Sigmoid colon (tissue), 6 donors: ENCODE measurements at regions not wholly inside any gene's neighbourhood (a gene's known extent, or its start where the extent isn't known, plus 50 kb on each side); places are given as distances from the start of the nearest gene placed in this dataset.

ENCODE experiments used
- DNase-seq: peaks from one replicate; pipeline ENCODE4 v3.0.0-alpha.2; 2019
- H3K27ac ChIP-seq, 4 donors: fragments of 200-600 bp; sonication (generic); one replicate each; pipeline ENCODE4 v1.5.1; 2016 to 2019; ENCODE audit warnings: mild to moderate bottlenecking in 1 of 4
- H3K27me3 ChIP-seq, 3 donors: fragments of 200-600 bp; sonication (generic); one replicate each; pipeline ENCODE4 v1.5.1; 2019; ENCODE audit warnings: mild to moderate bottlenecking in 1 of 3
- H3K36me3 ChIP-seq, 4 donors: fragments of 200-600 bp; sonication (generic); one replicate each; pipeline ENCODE4 v1.5.1; 2016 to 2019
- H3K4me1 ChIP-seq, 4 donors: fragments of 200-600 bp; sonication (generic); one replicate each; pipeline ENCODE4 v1.5.1; 2017 to 2019
- H3K4me3 ChIP-seq, 4 donors: fragments of 200-600 bp; sonication (generic); one replicate each; pipeline ENCODE4 v1.5.1; 2017 to 2019; ENCODE audit warnings: mild to moderate bottlenecking in 2 of 4, moderate library complexity in 1 of 4
- H3K9me3 ChIP-seq, 4 donors: fragments of 200-600 bp in 3 of 4; sonication (generic) in 3 of 4; one replicate each; pipeline versions ENCODE4 v1.5.1 to v1.6.1; 2013 to 2019
- EP300 ChIP-seq, 4 donors: sonication (generic); formaldehyde crosslinking; IDR thresholded peaks; one replicate each; pipeline ENCODE4 v1.6.1; 2017; ENCODE audit warnings: antibody characterized with exemption in 4 of 4
- POLR2A ChIP-seq, 2 donors: fragments of 450-650 bp; IDR thresholded peaks; one replicate each; pipeline ENCODE4 v1.6.1; 2016; ENCODE audit warnings: antibody characterized with exemption in 2 of 2, mild to moderate bottlenecking in 2 of 2, moderate library complexity in 2 of 2
- POLR2AphosphoS5 ChIP-seq, 4 donors: sonication (generic); formaldehyde crosslinking; IDR thresholded peaks; one replicate each; pipeline ENCODE4 v1.6.1; 2017; ENCODE audit warnings: antibody characterized with exemption in 4 of 4
- WGBS, 2 donors: extraction: QIAGEN DNeasy Blood & Tissue Kit; methylation state at CpG; one replicate each; pipeline ENCODE4 v1.1.7; 2013; 5-methylcytosine and 5-hydroxymethylcytosine counted together
- intact Hi-C: fragments of 100-400 bp; cut with DNase I; formaldehyde crosslinking; loops from one replicate; pipeline ENCODE4 v1.15.1; 2023
- TF ChIP-seq, protein P1 (sequence below), 4 experiments: fragments of 450-650 bp in 3 of 4; fragments of 200-600 bp in 1 of 4; IDR thresholded peaks; one replicate each; pipeline ENCODE4 v1.5.1; 2016 to 2019; ENCODE audit warnings: antibody characterized with exemption in 4 of 4, mild to moderate bottlenecking in 3 of 4, moderate library complexity in 2 of 4
- donor health status: healthy with polysubstance abuse.
- donor health status: healthy.

DNA sequence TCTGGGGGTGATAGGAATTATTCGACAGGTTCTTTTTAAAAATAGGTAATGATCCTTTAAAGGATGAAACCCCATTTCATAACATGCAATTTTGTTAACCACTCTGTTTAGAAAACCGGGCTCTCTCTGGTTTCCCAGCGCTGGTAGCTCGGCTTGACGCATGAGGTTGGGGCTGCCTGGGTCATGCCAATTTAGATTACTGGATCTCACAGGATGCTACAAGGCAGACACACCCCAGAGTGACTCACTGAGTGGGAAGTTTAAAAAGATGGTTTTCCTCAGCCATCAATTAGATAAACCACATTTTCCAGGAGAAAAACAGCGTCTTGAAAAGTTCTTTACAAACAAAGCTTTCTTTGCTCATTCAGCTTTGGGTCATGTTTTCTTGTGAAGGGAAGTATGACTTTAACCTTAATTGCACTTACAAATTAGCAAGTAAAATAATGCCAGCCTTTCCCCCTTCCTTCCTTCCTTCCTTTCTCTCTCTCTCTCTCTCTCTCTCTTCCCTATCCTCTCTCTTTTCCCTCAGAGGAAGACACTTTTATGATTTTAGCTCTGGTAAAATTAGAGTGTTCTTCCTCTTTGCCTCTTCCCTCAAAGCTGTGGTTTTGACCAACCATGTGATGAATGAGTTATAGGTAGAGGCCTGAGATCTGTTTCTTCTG, 99.8 kb downstream of the EPDR1 start:
- Histone ChIP-seq H3K9me3 (no peaks in the 10 kb centered on the region), H3K4me1 (no peaks in the 10 kb centered on the region), H3K36me3 (no peaks in the 10 kb centered on the region), H3K4me3 (no peak overlapping the region), H3K27ac (no peak overlapping the region), H3K27me3 (no peaks in the 10 kb centered on the region)
- no peak for DNase-seq
- intact Hi-C loops = no loop called here
- TF ChIP-seq, protein P1, sequence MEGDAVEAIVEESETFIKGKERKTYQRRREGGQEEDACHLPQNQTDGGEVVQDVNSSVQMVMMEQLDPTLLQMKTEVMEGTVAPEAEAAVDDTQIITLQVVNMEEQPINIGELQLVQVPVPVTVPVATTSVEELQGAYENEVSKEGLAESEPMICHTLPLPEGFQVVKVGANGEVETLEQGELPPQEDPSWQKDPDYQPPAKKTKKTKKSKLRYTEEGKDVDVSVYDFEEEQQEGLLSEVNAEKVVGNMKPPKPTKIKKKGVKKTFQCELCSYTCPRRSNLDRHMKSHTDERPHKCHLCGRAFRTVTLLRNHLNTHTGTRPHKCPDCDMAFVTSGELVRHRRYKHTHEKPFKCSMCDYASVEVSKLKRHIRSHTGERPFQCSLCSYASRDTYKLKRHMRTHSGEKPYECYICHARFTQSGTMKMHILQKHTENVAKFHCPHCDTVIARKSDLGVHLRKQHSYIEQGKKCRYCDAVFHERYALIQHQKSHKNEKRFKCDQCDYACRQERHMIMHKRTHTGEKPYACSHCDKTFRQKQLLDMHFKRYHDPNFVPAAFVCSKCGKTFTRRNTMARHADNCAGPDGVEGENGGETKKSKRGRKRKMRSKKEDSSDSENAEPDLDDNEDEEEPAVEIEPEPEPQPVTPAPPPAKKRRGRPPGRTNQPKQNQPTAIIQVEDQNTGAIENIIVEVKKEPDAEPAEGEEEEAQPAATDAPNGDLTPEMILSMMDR (IDR thresholded peaks at IDR 0.05) = no peak
- TF ChIP-seq POLR2AphosphoS5 (IDR thresholded peaks at IDR 0.05) (no peak), EP300 (IDR thresholded peaks at IDR 0.05) (no peak), POLR2A (IDR thresholded peaks at IDR 0.05) (no peak)
- 80 to 85% methylated on average over 6 of the region's 6 CpGs for WGBS, 2 donors

DNA sequence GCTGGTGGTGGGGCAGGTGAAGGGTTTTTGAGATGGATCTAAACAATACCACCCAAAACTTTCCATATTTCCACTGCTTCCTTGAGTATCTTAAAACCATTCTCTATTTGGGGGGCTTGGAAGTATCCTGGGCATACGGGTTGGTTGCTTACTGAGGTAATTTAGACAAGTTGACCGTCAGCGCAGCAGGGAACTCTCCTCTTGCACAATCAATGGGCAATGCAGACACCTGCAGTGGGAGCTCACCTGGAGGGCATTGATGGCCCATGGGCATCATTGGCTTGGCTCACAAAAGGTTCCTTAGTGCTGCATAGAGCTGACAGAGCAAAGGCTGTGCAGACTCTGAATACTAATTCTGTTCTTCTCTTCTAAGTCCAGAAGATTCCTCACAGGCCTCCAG, 101.5 kb downstream of the EPDR1 start:
- H3K36me3 ChIP-seq = no peaks in the 10 kb centered on the region
- 93 to 95% methylated on average over 3 of the region's 3 CpGs for WGBS, 2 donors
- H3K27ac ChIP-seq = no peak overlapping the region
- no peaks in the 10 kb centered on the region for H3K9me3 ChIP-seq
- intact Hi-C loops = no loop called here
- H3K4me3 ChIP-seq = no peak overlapping the region
- H3K4me1 ChIP-seq = no peaks in the 10 kb centered on the region
- no peaks in the 10 kb centered on the region for H3K27me3 ChIP-seq
- no peak for DNase-seq
- TF ChIP-seq, protein P1 (IDR thresholded peaks at IDR 0.05) = no peak
- no peak for TF ChIP-seq POLR2AphosphoS5 (IDR thresholded peaks at IDR 0.05)
- TF ChIP-seq EP300 (IDR thresholded peaks at IDR 0.05) = no peak
- TF ChIP-seq POLR2A (IDR thresholded peaks at IDR 0.05) = no peak

DNA sequence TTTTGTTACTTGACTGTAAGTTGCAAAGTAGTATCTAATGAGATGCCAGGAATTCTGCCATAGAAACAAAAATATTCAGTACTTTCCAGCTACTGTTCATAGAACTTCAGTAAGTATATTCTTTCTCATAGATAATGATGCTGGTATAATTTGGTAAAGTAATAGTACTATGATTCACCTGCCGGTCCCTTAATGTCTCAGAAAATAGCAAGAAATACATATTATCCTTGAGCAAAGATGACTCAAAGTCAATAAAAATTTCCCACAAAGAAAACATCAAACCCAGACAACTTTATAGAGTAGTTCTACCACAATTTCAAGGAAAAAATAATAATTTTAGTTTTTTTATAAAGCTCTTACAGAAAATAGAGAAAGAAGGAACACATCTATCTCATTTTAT, 105.4 kb downstream of the EPDR1 start:
- no peaks in the 10 kb centered on the region for H3K4me1 ChIP-seq
- WGBS, 2 donors = 84 to 96% methylated on average over 1 of the region's 1 CpG

DNA sequence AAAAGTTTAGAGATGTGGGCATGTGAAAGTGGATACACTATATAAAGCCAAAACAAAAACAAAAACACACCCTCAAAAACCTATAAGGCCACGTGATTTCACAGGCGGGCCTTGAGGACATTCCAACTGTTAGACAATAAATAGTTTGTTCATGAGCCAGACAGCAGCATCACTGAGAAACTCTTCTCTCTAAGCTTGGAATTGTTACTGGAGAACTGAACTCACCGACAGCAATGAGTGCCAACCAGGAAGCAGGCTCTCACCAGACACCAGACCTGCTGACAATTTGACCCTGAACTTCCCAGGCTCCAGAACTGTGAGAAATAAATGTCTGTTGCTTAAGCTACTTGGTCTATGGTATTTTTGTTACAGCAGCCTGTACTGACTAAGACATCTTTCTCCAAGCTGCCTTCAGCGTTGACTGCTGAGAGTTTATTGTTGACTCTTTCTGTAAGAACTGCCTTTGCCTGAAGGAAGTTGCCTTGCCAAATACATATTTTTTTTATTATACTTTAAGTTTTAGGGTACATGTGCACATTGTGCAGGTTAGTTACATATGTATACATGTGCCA, 107.5 kb downstream of the EPDR1 start:
- Histone ChIP-seq H3K27ac (no peak overlapping the region), H3K36me3 (no peaks in the 10 kb centered on the region), H3K9me3 (no peaks in the 10 kb centered on the region), H3K4me3 (no peak overlapping the region), H3K4me1 (no peaks in the 10 kb centered on the region), H3K27me3 (no peaks in the 10 kb centered on the region)
- WGBS, 2 donors = 69 to 76% methylated on average over 4 of the region's 4 CpGs
- DNase-seq = no peak
- intact Hi-C loops = no loop called here
- TF ChIP-seq POLR2A (IDR thresholded peaks at IDR 0.05) = no peak
- TF ChIP-seq, protein P1 (IDR thresholded peaks at IDR 0.05) = no peak

More for the DNA sequence above, 105.4 kb downstream of the EPDR1 start:
- Histone ChIP-seq H3K9me3 (no peaks in the 10 kb centered on the region), H3K4me3 (no peak overlapping the region), H3K27ac (no peak overlapping the region), H3K36me3 (no peaks in the 10 kb centered on the region), H3K27me3 (no peaks in the 10 kb centered on the region)
- TF ChIP-seq POLR2AphosphoS5 (IDR thresholded peaks at IDR 0.05) (no peak), POLR2A (IDR thresholded peaks at IDR 0.05) (no peak), EP300 (IDR thresholded peaks at IDR 0.05) (no peak)
- TF ChIP-seq, protein P1 (IDR thresholded peaks at IDR 0.05) = no peak
- no peak for DNase-seq
- intact Hi-C loops = no loop called here
